ENCODE measurements at regions not wholly inside any gene's neighbourhood (a gene's known extent, or its start where the extent isn't known, plus 50 kb on each side); places are given as distances from the start of the nearest gene placed in this dataset.

DNA sequence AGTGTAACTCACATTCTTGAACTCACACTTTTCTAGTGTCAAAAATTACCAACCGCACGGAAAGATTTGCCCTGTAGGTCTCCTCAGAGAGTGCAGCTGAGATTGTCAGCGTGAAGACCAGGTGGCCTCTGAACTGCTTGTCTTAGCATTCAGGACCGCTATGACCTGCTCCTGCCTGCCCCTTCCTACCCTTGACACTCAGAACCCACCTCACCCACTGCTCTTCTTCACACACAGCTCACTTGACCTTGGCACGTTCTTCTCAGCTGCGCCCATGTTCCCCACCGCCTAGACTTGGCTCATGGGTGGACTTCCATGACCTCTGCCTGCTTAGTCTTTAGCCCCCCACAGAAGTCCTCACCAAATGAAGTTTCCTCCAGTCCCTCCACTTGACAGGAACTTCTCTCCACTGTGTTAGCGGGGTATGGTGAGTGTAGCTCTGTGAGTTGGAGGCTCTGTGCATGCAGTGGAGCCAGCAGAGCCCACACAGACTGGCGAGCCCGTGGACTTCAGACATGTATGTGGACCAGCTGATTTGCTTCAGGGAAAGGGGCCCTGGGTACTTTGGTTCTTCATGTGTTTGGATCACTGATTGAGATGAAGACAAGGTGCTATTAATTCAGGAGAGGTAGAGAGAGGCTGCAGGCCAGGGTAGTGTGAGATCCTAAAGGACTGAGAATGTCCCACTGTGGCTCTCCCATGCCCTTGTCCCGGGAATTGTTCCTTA, 221.3 kb downstream of the OPA1 start:
- Histone ChIP-seq H3K27ac (ENCODE audit: low read depth) (peak overlapping the region; percentile 96), H3K4me3 (no peak overlapping the region), H3K9me2 (ENCODE audit: insufficient read depth) (peaks cover 5% of the 10 kb centered on the region; the same call in 1 of the 2 replicates), H3K27me3 (ENCODE audit: insufficient read depth) (0 out of 2 replicates have a peak, but pooled peaks cover 3% of the 10 kb centered on the region), H3K4me1 (ENCODE audit: insufficient read depth) (peaks cover 90% of the 10 kb centered on the region), H3K4me2 (peak overlapping the region; percentile 61), H3K79me2 (replicated peaks; ENCODE audit: insufficient read depth) (no peaks in the 10 kb centered on the region), H2AFZ (no peak overlapping the region; the same call in 1 of the 2 replicates), H4K20me1 (replicated peaks; ENCODE audit: insufficient read depth) (no peaks in the 10 kb centered on the region), H3F3A (replicated peaks; ENCODE audit: low read depth) (peaks cover 24% of the 10 kb centered on the region), H3K36me3 (ENCODE audit: insufficient read depth) (no peaks in the 10 kb centered on the region)
- no peak for DNase-seq (ENCODE audit: low spot score)
- TF ChIP-seq EZH2phosphoT487 (IDR thresholded peaks at IDR 0.05; ENCODE audit: unreplicated experiment) (no peak), CREB1 (CRISPR knock-in tag; IDR thresholded peaks at IDR 0.05; ENCODE audit: low read depth) (no peak), ZNF331 (CRISPR knock-in tag; IDR thresholded peaks at IDR 0.05; ENCODE audit: low read depth) (no peak), ZNF114 (CRISPR knock-in tag; IDR thresholded peaks at IDR 0.05) (no peak)
- TF ChIP-seq, protein P1, sequence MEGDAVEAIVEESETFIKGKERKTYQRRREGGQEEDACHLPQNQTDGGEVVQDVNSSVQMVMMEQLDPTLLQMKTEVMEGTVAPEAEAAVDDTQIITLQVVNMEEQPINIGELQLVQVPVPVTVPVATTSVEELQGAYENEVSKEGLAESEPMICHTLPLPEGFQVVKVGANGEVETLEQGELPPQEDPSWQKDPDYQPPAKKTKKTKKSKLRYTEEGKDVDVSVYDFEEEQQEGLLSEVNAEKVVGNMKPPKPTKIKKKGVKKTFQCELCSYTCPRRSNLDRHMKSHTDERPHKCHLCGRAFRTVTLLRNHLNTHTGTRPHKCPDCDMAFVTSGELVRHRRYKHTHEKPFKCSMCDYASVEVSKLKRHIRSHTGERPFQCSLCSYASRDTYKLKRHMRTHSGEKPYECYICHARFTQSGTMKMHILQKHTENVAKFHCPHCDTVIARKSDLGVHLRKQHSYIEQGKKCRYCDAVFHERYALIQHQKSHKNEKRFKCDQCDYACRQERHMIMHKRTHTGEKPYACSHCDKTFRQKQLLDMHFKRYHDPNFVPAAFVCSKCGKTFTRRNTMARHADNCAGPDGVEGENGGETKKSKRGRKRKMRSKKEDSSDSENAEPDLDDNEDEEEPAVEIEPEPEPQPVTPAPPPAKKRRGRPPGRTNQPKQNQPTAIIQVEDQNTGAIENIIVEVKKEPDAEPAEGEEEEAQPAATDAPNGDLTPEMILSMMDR (conservative IDR thresholded peaks at IDR 0.05; ENCODE audit: low read depth in 2 of 2): no peak
- H3K27ac Mint-ChIP-seq: peak overlapping the region; percentile 91
- ATAC-seq: no peak
- peaks cover 89% of the 10 kb centered on the region for H3K4me1 Mint-ChIP-seq
- peaks cover 14% of the 10 kb centered on the region for H3K27me3 Mint-ChIP-seq (ENCODE audit: insufficient read depth, low read depth, poor library complexity)
- no peaks in the 10 kb centered on the region for H3K36me3 Mint-ChIP-seq (ENCODE audit: low read depth)
- H3K4me3 Mint-ChIP-seq: no peak overlapping the region
- no peaks in the 10 kb centered on the region for H3K9me3 Mint-ChIP-seq

DNA sequence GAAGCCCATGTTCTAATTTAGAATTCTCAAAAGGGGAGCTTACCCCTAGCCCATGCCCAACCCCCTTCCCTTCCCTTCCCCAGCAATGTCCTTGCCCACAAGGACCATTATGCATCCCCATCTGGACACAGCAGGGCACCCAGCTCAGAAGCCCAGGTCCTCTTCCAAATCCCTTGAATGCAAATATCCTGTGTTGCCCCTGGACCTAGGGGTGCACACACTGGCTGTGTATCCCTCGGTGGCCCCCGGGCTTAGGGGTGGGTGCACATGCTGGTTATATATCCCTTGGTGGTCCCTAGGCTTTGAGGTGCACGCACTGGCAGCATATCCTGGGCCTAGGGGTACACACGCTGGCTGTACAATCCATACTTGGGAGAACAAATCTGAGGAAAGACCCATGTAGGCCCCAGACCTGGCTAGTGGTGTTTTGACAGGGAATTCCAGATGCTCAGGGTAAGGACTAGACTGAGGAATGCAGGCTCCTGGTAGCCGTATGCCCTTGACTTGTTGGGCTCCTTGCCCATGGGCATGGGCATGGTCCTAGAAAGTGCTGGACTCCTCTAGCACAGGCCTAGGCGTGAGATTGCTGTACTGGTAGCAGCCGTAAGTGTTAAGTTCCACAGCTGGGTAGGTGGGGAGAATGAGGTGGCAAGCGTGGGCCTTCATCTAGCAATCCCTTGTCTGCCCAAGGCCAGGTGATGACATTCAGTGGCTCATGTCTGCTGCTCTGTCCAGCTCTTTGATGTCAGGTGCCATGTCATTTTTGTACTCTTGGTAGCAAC, 222.4 kb downstream of the OPA1 start:
- ATAC-seq: no peak
- H2AFZ ChIP-seq: no peak overlapping the region
- H3K27ac Mint-ChIP-seq: no peak overlapping the region
- H3K4me1 ChIP-seq (ENCODE audit: insufficient read depth): peaks cover 89% of the 10 kb centered on the region
- H3K36me3 ChIP-seq (ENCODE audit: insufficient read depth): no peaks in the 10 kb centered on the region
- H3F3A ChIP-seq (replicated peaks; ENCODE audit: low read depth): peaks cover 24% of the 10 kb centered on the region
- TF ChIP-seq POLR2AphosphoS5 (IDR thresholded peaks at IDR 0.05; ENCODE audit: low read depth) (no peak), CREB1 (CRISPR knock-in tag; IDR thresholded peaks at IDR 0.05; ENCODE audit: low read depth) (no peak), NANOG (IDR thresholded peaks at IDR 0.05; ENCODE audit: borderline replicate concordance) (0 out of 2 replicates have a peak, but pooled peaks have one; percentile 46)
- H3K4me3 Mint-ChIP-seq: no peak overlapping the region
- no peaks in the 10 kb centered on the region for H4K20me1 ChIP-seq (replicated peaks; ENCODE audit: insufficient read depth)
- no peak overlapping the region for H3K4me3 ChIP-seq
- H3K27me3 Mint-ChIP-seq (ENCODE audit: insufficient read depth, low read depth, poor library complexity): peaks cover 14% of the 10 kb centered on the region
- H3K79me2 ChIP-seq (replicated peaks; ENCODE audit: insufficient read depth): no peaks in the 10 kb centered on the region
- H3K9me2 ChIP-seq (ENCODE audit: insufficient read depth): peaks cover 5% of the 10 kb centered on the region; the same call in 1 of the 2 replicates
- H3K9me3 Mint-ChIP-seq: no peaks in the 10 kb centered on the region
- no peaks in the 10 kb centered on the region for H3K36me3 Mint-ChIP-seq (ENCODE audit: low read depth)
- H3K27me3 ChIP-seq (ENCODE audit: insufficient read depth): 0 out of 2 replicates have a peak, but pooled peaks cover 3% of the 10 kb centered on the region
- DNase-seq (ENCODE audit: low spot score): no peak
- H3K27ac ChIP-seq (ENCODE audit: low read depth): no peak overlapping the region
- H3K4me2 ChIP-seq: peak overlapping the region; percentile 61
- H3K4me1 Mint-ChIP-seq: peaks cover 89% of the 10 kb centered on the region
